Natural killer cell (primary cell): ENCODE measurements at regions not wholly inside any gene's neighbourhood (a gene's known extent, or its start where the extent isn't known, plus 50 kb on each side); places are given as distances from the start of the nearest gene placed in this dataset.

ENCODE experiments used
- ATAC-seq, 3 donors: fragments of 150-1000 bp in 2 of 3; fragments of 200-7000 bp in 1 of 3; cut with Tn5 transposase; 1 replicate in 1 of 3; 2 replicates in 2 of 3; pipeline ENCODE4 v1.10.0; 2021; ENCODE audit warnings: mild to moderate bottlenecking in 2 of 3, moderate library complexity in 2 of 3
- DNase-seq, 2 donors: peaks; one replicate each; pipeline versions ENCODE4 v3.0.0 to v3.0.0-alpha.2; 2013 to 2021; ENCODE audit warnings: mixed read lengths in 1 of 2
- H3K27ac ChIP-seq: one replicate; pipeline ENCODE4 v1.5.1; 2013; ENCODE audit warnings: mild to moderate bottlenecking, low read length
- H3K27me3 ChIP-seq: one replicate; pipeline ENCODE4 v1.6.1; 2013; ENCODE audit warnings: low read length; ENCODE audit not compliant: control insufficient read depth, insufficient read depth
- H3K36me3 ChIP-seq: one replicate; pipeline ENCODE4 v1.6.1; 2013; ENCODE audit warnings: low read length; ENCODE audit not compliant: control insufficient read depth, insufficient read depth
- H3K4me1 ChIP-seq: one replicate; pipeline ENCODE4 v1.6.1; 2013; ENCODE audit warnings: low read length; ENCODE audit not compliant: control insufficient read depth, insufficient read depth
- H3K4me3 ChIP-seq: one replicate; pipeline ENCODE4 v1.5.1; 2013; ENCODE audit warnings: low read length
- H3K9me3 ChIP-seq: one replicate; pipeline ENCODE4 v1.6.1; 2013; ENCODE audit warnings: low read length; ENCODE audit not compliant: control insufficient read depth, insufficient read depth
- H3K27ac Mint-ChIP-seq, 2 donors: one replicate each; pipeline ENCODE4 v1.8.0; 2022; ENCODE audit warnings: mild to moderate bottlenecking in 2 of 2, mixed read lengths in 2 of 2, moderate library complexity in 1 of 2
- H3K27me3 Mint-ChIP-seq, 2 donors: one replicate each; pipeline ENCODE4 v1.8.0; 2022; ENCODE audit warnings: low read depth in 2 of 2, mixed read lengths in 2 of 2
- H3K36me3 Mint-ChIP-seq: one replicate; pipeline ENCODE4 v1.8.0; 2022; ENCODE audit warnings: mixed read lengths
- H3K4me1 Mint-ChIP-seq, 2 donors: one replicate each; pipeline ENCODE4 v1.8.0; 2022; ENCODE audit warnings: mixed read lengths in 2 of 2
- H3K4me3 Mint-ChIP-seq: one replicate; pipeline ENCODE4 v1.8.0; 2022; ENCODE audit warnings: mild to moderate bottlenecking, moderate library complexity, mixed read lengths
- H3K9me3 Mint-ChIP-seq, 2 donors: one replicate each; pipeline ENCODE4 v1.8.0; 2022; ENCODE audit warnings: mixed read lengths in 2 of 2
- CTCF ChIP-seq: fragments of 200-600 bp; IDR thresholded peaks from one replicate; pipeline ENCODE4 v1.8.0; 2022; ENCODE audit warnings: antibody characterized with exemption
- WGBS: methylation state at CpG from one replicate; pipeline ENCODE4 v1.1.7; 2013; ENCODE audit warnings: missing lambda C conversion rate; ENCODE audit not compliant: insufficient coverage; 5-methylcytosine and 5-hydroxymethylcytosine counted together
- intact Hi-C: fragments of 100-400 bp; cut with micrococcal nuclease; formaldehyde crosslinking; loops from one replicate; pipeline ENCODE4 v1.14.2; 2022

DNA sequence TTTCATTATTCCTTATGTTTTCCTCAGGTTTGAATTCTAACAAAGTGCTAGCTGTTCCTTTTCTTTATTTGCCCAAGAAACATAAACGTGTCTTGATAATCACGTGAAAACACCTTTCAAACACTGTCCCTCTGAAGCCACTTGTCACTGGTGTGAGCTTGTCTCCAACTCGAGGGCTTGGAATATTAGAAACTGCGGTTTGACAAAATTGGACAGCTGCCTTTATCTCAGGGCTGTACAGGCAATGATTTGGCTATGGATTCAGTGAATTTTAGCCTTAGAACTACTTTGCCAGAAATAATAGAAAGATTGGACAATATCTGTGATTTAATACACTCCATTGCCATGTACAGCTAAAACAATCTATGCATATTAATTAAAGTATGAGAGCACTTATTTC is 763.0 kb upstream of the ACVR2A start:
- Mint-ChIP-seq H3K27ac (no peak overlapping the region), H3K4me1 (no peaks in the 10 kb centered on the region), H3K27me3 (peaks cover 11 to 45% of the 10 kb centered on the region in 2 donors), H3K9me3 (no peaks in the 10 kb centered on the region), H3K36me3 (no peaks in the 10 kb centered on the region), H3K4me3 (no peak overlapping the region)
- TF ChIP-seq CTCF, result no peak
- ATAC-seq, result no peak
- intact Hi-C loops, result loop anchor here (2.0 kb wide), 1 partner anchor 251 kb away; no protein-coding TSS in a partner anchor
- Histone ChIP-seq H3K4me1 (no peaks in the 10 kb centered on the region), H3K36me3 (no peaks in the 10 kb centered on the region), H3K9me3 (no peaks in the 10 kb centered on the region), H3K27me3 (peaks cover 2% of the 10 kb centered on the region), H3K27ac (no peak overlapping the region), H3K4me3 (no peak overlapping the region)
- no peak for DNase-seq
- WGBS, result 80% methylated on average over 4 of the region's 4 CpGs

DNA sequence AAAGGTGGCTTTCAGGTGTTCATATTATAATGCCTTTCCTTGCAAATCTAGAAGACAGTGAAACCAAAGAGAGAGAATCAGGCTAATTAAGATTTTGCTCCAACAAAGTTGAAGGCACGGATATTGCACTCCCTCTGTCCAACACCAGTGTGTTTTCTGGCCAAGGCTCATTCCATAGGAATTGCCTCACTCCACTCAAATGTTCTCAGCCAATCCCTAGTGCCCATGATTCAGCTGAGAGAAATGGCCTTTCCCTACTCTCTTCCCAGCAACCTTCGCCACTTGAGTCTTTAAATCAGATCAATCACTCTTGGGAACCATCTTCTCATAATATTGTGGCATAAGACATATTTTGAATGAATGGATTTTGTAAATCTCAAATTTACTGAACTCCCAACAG is 768.2 kb upstream of the ACVR2A start:
- no peaks in the 10 kb centered on the region for H3K4me1 ChIP-seq
- no peak for DNase-seq
- Mint-ChIP-seq H3K36me3 (no peaks in the 10 kb centered on the region), H3K9me3 (no peaks in the 10 kb centered on the region), H3K4me3 (no peak overlapping the region), H3K4me1 (no peaks in the 10 kb centered on the region), H3K27ac (no peak overlapping the region), H3K27me3 (peaks cover 11 to 47% of the 10 kb centered on the region in 2 donors)
- H3K27ac ChIP-seq, result no peak overlapping the region
- ATAC-seq, result no peak
- no peaks in the 10 kb centered on the region for H3K36me3 ChIP-seq
- peaks cover 2% of the 10 kb centered on the region for H3K27me3 ChIP-seq
- H3K4me3 ChIP-seq, result no peak overlapping the region
- no peak for TF ChIP-seq CTCF
- 88% methylated on average over 2 of the region's 2 CpGs for WGBS
- H3K9me3 ChIP-seq, result no peaks in the 10 kb centered on the region
- intact Hi-C loops, result no loop called here

GRCh38 chr2:147068071-147068470 is 776.8 kb upstream of the ACVR2A start:
- no peak for TF ChIP-seq CTCF
- Histone ChIP-seq H3K9me3 (no peaks in the 10 kb centered on the region), H3K4me3 (no peak overlapping the region), H3K36me3 (no peaks in the 10 kb centered on the region), H3K27ac (no peak overlapping the region), H3K27me3 (no peaks in the 10 kb centered on the region), H3K4me1 (no peaks in the 10 kb centered on the region)
- 100% methylated on average over 1 of the region's 2 CpGs for WGBS
- intact Hi-C loops, result no loop called here
- no peak overlapping the region for H3K27ac Mint-ChIP-seq
- H3K4me1 Mint-ChIP-seq, result no peaks in the 10 kb centered on the region
- H3K27me3 Mint-ChIP-seq, result peaks cover 6 to 20% of the 10 kb centered on the region in 2 donors
- DNase-seq (no peak), ATAC-seq (no peak)
- no peaks in the 10 kb centered on the region for H3K9me3 Mint-ChIP-seq
- H3K4me3 Mint-ChIP-seq, result no peak overlapping the region
- H3K36me3 Mint-ChIP-seq, result no peaks in the 10 kb centered on the region

- no peak for TF ChIP-seq CTCF
- Histone ChIP-seq H3K27me3 (no peaks in the 10 kb centered on the region), H3K36me3 (no peaks in the 10 kb centered on the region), H3K27ac (no peak overlapping the region), H3K4me3 (no peak overlapping the region), H3K4me1 (no peaks in the 10 kb centered on the region), H3K9me3 (no peaks in the 10 kb centered on the region)
- Mint-ChIP-seq H3K4me3 (no peak overlapping the region), H3K27ac (no peak overlapping the region), H3K4me1 (no peaks in the 10 kb centered on the region), H3K36me3 (no peaks in the 10 kb centered on the region), H3K27me3 (peaks cover 6 to 22% of the 10 kb centered on the region in 2 donors), H3K9me3 (no peaks in the 10 kb centered on the region)
- intact Hi-C loops, result no loop called here
- 100% methylated on average over 1 of the region's 1 CpG for WGBS
- DNase-seq, result no peak
- ATAC-seq, result no peak
Observed at GRCh38 chr2:147067136-147067535, 777.7 kb upstream of the ACVR2A start.
